Liver (tissue), 8 donors: ENCODE measurements at regions not wholly inside any gene's neighbourhood (a gene's known extent, or its start where the extent isn't known, plus 50 kb on each side); places are given as distances from the start of the nearest gene placed in this dataset.

Experiments used
- DNase-seq: peaks from one replicate; pipeline ENCODE4 v3.0.0-alpha.2; 2017; ENCODE audit warnings: low spot score
- H3K27ac ChIP-seq, 2 donors: one replicate each; pipeline ENCODE4 v1.7.0; 2013; ENCODE audit warnings: inconsistent platforms in 2 of 2, low read length in 2 of 2, control low read depth in 1 of 2, low read depth in 1 of 2, mild to moderate bottlenecking in 1 of 2
- H3K27me3 ChIP-seq, 4 donors: one replicate each; pipeline versions ENCODE4 v1.6.1 to v1.7.0; 2013; ENCODE audit warnings: low read length in 3 of 4, inconsistent platforms in 1 of 4, mild to moderate bottlenecking in 1 of 4, moderate library complexity in 1 of 4; ENCODE audit not compliant: control insufficient read depth in 4 of 4, insufficient read depth in 4 of 4
- H3K36me3 ChIP-seq, 4 donors: one replicate each; pipeline versions ENCODE4 v1.6.1 to v1.7.0; 2013; ENCODE audit warnings: low read length in 3 of 4, mild to moderate bottlenecking in 3 of 4, low read depth in 1 of 4, moderate library complexity in 1 of 4; ENCODE audit not compliant: control insufficient read depth in 4 of 4, insufficient read depth in 3 of 4
- H3K4me1 ChIP-seq, 4 donors: one replicate each; pipeline versions ENCODE4 v1.6.1 to v1.7.0; 2013; ENCODE audit warnings: low read length in 3 of 4, mild to moderate bottlenecking in 3 of 4, moderate library complexity in 1 of 4; ENCODE audit not compliant: control insufficient read depth in 4 of 4, insufficient read depth in 4 of 4
- H3K4me3 ChIP-seq, 3 donors: one replicate each; pipeline versions ENCODE4 v1.6.1 to v1.7.0; 2013; ENCODE audit warnings: low read length in 3 of 3, control low read depth in 1 of 3, low read depth in 1 of 3, mild to moderate bottlenecking in 1 of 3
- H3K9ac ChIP-seq, 2 donors: one replicate each; pipeline ENCODE4 v1.7.0; 2013; ENCODE audit warnings: low read length in 2 of 2, mild to moderate bottlenecking in 2 of 2, moderate library complexity in 2 of 2, control low read depth in 1 of 2, low read depth in 1 of 2
- H3K9me3 ChIP-seq, 4 donors: one replicate each; pipeline versions ENCODE4 v1.6.1 to v1.7.0; 2013; ENCODE audit warnings: low read length in 3 of 4; ENCODE audit not compliant: control insufficient read depth in 4 of 4
- EGR1 ChIP-seq, 2 donors: IDR thresholded peaks; 2 replicates each; pipeline ENCODE4 v1.6.1; 2016 to 2018; ENCODE audit warnings: antibody characterized with exemption in 2 of 2, low read depth in 2 of 2
- FOXA1 ChIP-seq: IDR thresholded peaks from 2 replicates; pipeline ENCODE4 v1.6.1; 2016; ENCODE audit warnings: antibody characterized with exemption
- FOXA2 ChIP-seq: IDR thresholded peaks from 2 replicates; pipeline ENCODE4 v1.6.1; 2016; ENCODE audit warnings: antibody characterized with exemption
- GABPA ChIP-seq, 2 donors: IDR thresholded peaks in 1 of 2; conservative IDR thresholded peaks in 1 of 2; 2 replicates each; pipeline ENCODE4 v1.6.1; 2016; ENCODE audit warnings: antibody characterized with exemption in 2 of 2, mild to moderate bottlenecking in 1 of 2, moderate library complexity in 1 of 2
- HNF4A ChIP-seq, 2 donors: conservative IDR thresholded peaks; 2 replicates each; pipeline ENCODE4 v1.6.1; 2016; ENCODE audit warnings: antibody characterized with exemption in 2 of 2, mild to moderate bottlenecking in 2 of 2
- HNF4G ChIP-seq: IDR thresholded peaks from 2 replicates; pipeline ENCODE4 v1.6.1; 2016; ENCODE audit warnings: antibody characterized with exemption
- JUND ChIP-seq, 2 donors: IDR thresholded peaks; 2 replicates each; pipeline ENCODE4 v1.6.1; 2016; ENCODE audit warnings: antibody characterized with exemption in 2 of 2
- NR2F2 ChIP-seq: IDR thresholded peaks from 2 replicates; pipeline ENCODE4 v1.6.1; 2016; ENCODE audit warnings: antibody characterized with exemption
- RAD21 ChIP-seq, 2 donors: IDR thresholded peaks; 2 replicates each; pipeline ENCODE4 v1.6.1; 2016; ENCODE audit warnings: antibody characterized with exemption in 2 of 2, mild to moderate bottlenecking in 2 of 2
- RXRA ChIP-seq, 2 donors: IDR thresholded peaks; 2 replicates each; pipeline ENCODE4 v1.6.1; 2017 to 2018; ENCODE audit warnings: antibody characterized with exemption in 2 of 2, mild to moderate bottlenecking in 1 of 2
- SP1 ChIP-seq: IDR thresholded peaks from 2 replicates; pipeline ENCODE4 v1.6.1; 2018; ENCODE audit warnings: antibody characterized with exemption, mild to moderate bottlenecking
- TAF1 ChIP-seq: conservative IDR thresholded peaks from 2 replicates; pipeline ENCODE4 v1.6.1; 2016; ENCODE audit warnings: antibody characterized with exemption, mild to moderate bottlenecking
- YY1 ChIP-seq: IDR thresholded peaks from 2 replicates; pipeline ENCODE4 v1.6.1; 2016; ENCODE audit warnings: antibody characterized with exemption, mild to moderate bottlenecking
- WGBS: extraction: QIAGEN DNeasy Blood & Tissue Kit; methylation state at CpG from one replicate; pipeline ENCODE4 v1.1.7; 2013; 5-methylcytosine and 5-hydroxymethylcytosine counted together
- TF ChIP-seq, protein P1 (sequence below): IDR thresholded peaks from 2 replicates; pipeline ENCODE4 v1.6.1; 2016; ENCODE audit warnings: antibody characterized with exemption, mild to moderate bottlenecking
- TF ChIP-seq, protein P2 (sequence below): IDR thresholded peaks from 2 replicates; pipeline ENCODE4 v1.6.1; 2016; ENCODE audit warnings: antibody characterized with exemption
- TF ChIP-seq, protein P3 (sequence below): fragments of 150-350 bp; IDR thresholded peaks from 2 replicates; pipeline ENCODE4 v1.5.1; 2017; ENCODE audit warnings: improper control_type of control experiment, low read depth, low read length; ENCODE audit not compliant: missing input control
- TF ChIP-seq, protein P4 (sequence below): IDR thresholded peaks from 2 replicates; pipeline ENCODE4 v1.6.1; 2016; ENCODE audit warnings: antibody characterized with exemption
- TF ChIP-seq, protein P5 (sequence below): IDR thresholded peaks from 2 replicates; pipeline ENCODE4 v1.6.1; 2016; ENCODE audit warnings: antibody characterized with exemption
- donor health status: healthy.
- donor health status: healthy.
- donor health status: healthy.
- donor health status: healthy.
- donor health status: healthy.

DNA sequence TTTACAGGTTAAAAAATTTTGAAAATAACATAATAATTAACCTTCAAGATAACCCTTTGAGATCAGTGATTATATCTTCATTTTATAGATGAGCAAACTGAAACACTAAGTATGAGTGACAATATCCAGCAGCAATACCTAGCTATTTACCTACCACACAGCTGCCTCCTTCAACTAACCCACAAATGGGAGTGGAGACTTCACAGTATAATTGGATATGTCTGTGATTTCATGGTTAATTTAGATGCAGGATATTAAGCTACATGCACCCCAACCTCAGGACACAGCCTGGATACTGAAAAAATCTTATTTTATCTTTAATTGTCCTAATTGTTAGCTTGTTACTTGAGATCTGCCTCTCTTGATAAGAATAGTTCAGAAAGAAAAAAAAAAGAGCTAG, 297.2 kb upstream of the ANO5 start:
- H3K27ac ChIP-seq: no peak overlapping the region
- no peaks in the 10 kb centered on the region for H3K36me3 ChIP-seq
- no peaks in the 10 kb centered on the region for H3K27me3 ChIP-seq
- no peak for DNase-seq
- no peaks in the 10 kb centered on the region for H3K4me1 ChIP-seq
- H3K9me3 ChIP-seq: no peaks in the 10 kb centered on the region
- H3K4me3 ChIP-seq: no peak overlapping the region
- TF ChIP-seq TAF1 (no peak), HNF4G (no peak), YY1 (no peak), NR2F2 (no peak), FOXA1 (no peak), RAD21 (IDR thresholded peaks at IDR 0.05) (no peak), FOXA2 (no peak), SP1 (no peak), HNF4A (conservative IDR thresholded peaks at IDR 0.05) (no peak), GABPA (IDR thresholded peaks at IDR 0.05 in 1 of 2, conservative IDR thresholded peaks at IDR 0.05 in 1 of 2) (no peak), JUND (IDR thresholded peaks at IDR 0.05) (no peak), EGR1 (IDR thresholded peaks at IDR 0.05; ENCODE audit: low read depth in 2 of 2) (no peak), RXRA (IDR thresholded peaks at IDR 0.05) (no peak)
- TF ChIP-seq, protein P1, sequence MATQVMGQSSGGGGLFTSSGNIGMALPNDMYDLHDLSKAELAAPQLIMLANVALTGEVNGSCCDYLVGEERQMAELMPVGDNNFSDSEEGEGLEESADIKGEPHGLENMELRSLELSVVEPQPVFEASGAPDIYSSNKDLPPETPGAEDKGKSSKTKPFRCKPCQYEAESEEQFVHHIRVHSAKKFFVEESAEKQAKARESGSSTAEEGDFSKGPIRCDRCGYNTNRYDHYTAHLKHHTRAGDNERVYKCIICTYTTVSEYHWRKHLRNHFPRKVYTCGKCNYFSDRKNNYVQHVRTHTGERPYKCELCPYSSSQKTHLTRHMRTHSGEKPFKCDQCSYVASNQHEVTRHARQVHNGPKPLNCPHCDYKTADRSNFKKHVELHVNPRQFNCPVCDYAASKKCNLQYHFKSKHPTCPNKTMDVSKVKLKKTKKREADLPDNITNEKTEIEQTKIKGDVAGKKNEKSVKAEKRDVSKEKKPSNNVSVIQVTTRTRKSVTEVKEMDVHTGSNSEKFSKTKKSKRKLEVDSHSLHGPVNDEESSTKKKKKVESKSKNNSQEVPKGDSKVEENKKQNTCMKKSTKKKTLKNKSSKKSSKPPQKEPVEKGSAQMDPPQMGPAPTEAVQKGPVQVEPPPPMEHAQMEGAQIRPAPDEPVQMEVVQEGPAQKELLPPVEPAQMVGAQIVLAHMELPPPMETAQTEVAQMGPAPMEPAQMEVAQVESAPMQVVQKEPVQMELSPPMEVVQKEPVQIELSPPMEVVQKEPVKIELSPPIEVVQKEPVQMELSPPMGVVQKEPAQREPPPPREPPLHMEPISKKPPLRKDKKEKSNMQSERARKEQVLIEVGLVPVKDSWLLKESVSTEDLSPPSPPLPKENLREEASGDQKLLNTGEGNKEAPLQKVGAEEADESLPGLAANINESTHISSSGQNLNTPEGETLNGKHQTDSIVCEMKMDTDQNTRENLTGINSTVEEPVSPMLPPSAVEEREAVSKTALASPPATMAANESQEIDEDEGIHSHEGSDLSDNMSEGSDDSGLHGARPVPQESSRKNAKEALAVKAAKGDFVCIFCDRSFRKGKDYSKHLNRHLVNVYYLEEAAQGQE: no peak
- TF ChIP-seq, protein P2, sequence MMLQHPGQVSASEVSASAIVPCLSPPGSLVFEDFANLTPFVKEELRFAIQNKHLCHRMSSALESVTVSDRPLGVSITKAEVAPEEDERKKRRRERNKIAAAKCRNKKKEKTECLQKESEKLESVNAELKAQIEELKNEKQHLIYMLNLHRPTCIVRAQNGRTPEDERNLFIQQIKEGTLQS: no peak
- TF ChIP-seq, protein P3, sequence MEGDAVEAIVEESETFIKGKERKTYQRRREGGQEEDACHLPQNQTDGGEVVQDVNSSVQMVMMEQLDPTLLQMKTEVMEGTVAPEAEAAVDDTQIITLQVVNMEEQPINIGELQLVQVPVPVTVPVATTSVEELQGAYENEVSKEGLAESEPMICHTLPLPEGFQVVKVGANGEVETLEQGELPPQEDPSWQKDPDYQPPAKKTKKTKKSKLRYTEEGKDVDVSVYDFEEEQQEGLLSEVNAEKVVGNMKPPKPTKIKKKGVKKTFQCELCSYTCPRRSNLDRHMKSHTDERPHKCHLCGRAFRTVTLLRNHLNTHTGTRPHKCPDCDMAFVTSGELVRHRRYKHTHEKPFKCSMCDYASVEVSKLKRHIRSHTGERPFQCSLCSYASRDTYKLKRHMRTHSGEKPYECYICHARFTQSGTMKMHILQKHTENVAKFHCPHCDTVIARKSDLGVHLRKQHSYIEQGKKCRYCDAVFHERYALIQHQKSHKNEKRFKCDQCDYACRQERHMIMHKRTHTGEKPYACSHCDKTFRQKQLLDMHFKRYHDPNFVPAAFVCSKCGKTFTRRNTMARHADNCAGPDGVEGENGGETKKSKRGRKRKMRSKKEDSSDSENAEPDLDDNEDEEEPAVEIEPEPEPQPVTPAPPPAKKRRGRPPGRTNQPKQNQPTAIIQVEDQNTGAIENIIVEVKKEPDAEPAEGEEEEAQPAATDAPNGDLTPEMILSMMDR: no peak
- TF ChIP-seq, protein P4, sequence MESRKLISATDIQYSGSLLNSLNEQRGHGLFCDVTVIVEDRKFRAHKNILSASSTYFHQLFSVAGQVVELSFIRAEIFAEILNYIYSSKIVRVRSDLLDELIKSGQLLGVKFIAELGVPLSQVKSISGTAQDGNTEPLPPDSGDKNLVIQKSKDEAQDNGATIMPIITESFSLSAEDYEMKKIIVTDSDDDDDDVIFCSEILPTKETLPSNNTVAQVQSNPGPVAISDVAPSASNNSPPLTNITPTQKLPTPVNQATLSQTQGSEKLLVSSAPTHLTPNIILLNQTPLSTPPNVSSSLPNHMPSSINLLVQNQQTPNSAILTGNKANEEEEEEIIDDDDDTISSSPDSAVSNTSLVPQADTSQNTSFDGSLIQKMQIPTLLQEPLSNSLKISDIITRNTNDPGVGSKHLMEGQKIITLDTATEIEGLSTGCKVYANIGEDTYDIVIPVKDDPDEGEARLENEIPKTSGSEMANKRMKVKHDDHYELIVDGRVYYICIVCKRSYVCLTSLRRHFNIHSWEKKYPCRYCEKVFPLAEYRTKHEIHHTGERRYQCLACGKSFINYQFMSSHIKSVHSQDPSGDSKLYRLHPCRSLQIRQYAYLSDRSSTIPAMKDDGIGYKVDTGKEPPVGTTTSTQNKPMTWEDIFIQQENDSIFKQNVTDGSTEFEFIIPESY: no peak
- TF ChIP-seq, protein P5, sequence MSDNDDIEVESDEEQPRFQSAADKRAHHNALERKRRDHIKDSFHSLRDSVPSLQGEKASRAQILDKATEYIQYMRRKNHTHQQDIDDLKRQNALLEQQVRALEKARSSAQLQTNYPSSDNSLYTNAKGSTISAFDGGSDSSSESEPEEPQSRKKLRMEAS: no peak
- H3K9ac ChIP-seq: no peak overlapping the region

DNA sequence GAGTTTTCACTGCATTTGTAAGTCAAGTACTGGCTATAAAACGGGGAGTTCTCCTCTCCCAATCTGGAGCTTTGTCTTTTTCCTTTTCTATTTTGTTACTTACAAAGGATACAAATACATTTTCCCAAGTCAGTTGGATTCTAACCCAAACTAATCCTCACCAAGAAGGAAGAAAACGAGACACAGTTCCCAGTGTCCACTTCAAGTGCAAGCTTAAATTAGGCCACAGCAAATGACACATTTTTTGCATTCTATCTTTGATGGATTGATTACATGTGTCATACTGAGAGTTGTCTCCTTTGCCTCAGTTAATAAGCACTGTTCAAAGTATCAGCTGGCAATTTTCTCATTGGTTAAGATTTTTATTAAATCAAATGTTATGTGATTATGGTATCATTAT, 296.7 kb upstream of the ANO5 start:
- Histone ChIP-seq H3K4me1 (no peaks in the 10 kb centered on the region), H3K27ac (no peak overlapping the region), H3K9me3 (no peaks in the 10 kb centered on the region), H3K4me3 (no peak overlapping the region), H3K9ac (no peak overlapping the region), H3K27me3 (no peaks in the 10 kb centered on the region), H3K36me3 (no peaks in the 10 kb centered on the region)
- DNase-seq: no peak
- 60% methylated on average over 2 of the region's 2 CpGs for WGBS
- TF ChIP-seq, protein P1: no peak
- TF ChIP-seq FOXA1: no peak
- TF ChIP-seq SP1: no peak
- no peak for TF ChIP-seq YY1
- TF ChIP-seq GABPA (IDR thresholded peaks at IDR 0.05 in 1 of 2, conservative IDR thresholded peaks at IDR 0.05 in 1 of 2): no peak
- no peak for TF ChIP-seq TAF1
